CD14-positive monocyte (primary cell): ENCODE measurements at regions not wholly inside any gene's neighbourhood (a gene's known extent, or its start where the extent isn't known, plus 50 kb on each side); places are given as distances from the start of the nearest gene placed in this dataset.

Experiments
- DNase-seq, 3 donors: peaks; one replicate each; pipeline ENCODE4 v3.0.0-alpha.2; 2011 to 2022
- H2AFZ ChIP-seq: 2 replicates; pipeline ENCODE4 v1.6.0; 2012; ENCODE audit warnings: mild to moderate bottlenecking, low read depth, low read length, inconsistent platforms; ENCODE audit not compliant: insufficient read depth, poor library complexity, severe bottlenecking
- H3K27ac ChIP-seq, 2 donors: 1 replicate in 1 of 2; 2 replicates in 1 of 2; pipeline ENCODE4 v1.5.1; 2012 to 2013; ENCODE audit warnings: low read length in 2 of 2, control low read depth in 1 of 2, inconsistent platforms in 1 of 2, low read depth in 1 of 2, mild to moderate bottlenecking in 1 of 2
- H3K27me3 ChIP-seq, 2 donors: one replicate each; pipeline versions ENCODE4 v1.6.0 to v1.6.1; 2011 to 2013; ENCODE audit warnings: low read length in 2 of 2; ENCODE audit not compliant: control insufficient read depth in 2 of 2, insufficient read depth in 2 of 2
- H3K36me3 ChIP-seq, 2 donors: replicated peaks in 1 of 2; 1 replicate in 1 of 2; 2 replicates in 1 of 2; pipeline versions ENCODE4 v1.5.1 to v1.6.1; 2012 to 2013; ENCODE audit warnings: low read length in 2 of 2, control low read depth in 1 of 2, inconsistent platforms in 1 of 2, mild to moderate bottlenecking in 1 of 2; ENCODE audit not compliant: insufficient read depth in 2 of 2, control insufficient read depth in 1 of 2
- H3K4me1 ChIP-seq, 2 donors: 1 replicate in 1 of 2; 2 replicates in 1 of 2; pipeline versions ENCODE4 v1.5.1 to v1.6.1; 2012 to 2013; ENCODE audit warnings: low read length in 2 of 2, control low read depth in 1 of 2, inconsistent platforms in 1 of 2, mild to moderate bottlenecking in 1 of 2, moderate library complexity in 1 of 2; ENCODE audit not compliant: insufficient read depth in 2 of 2, control insufficient read depth in 1 of 2
- H3K4me2 ChIP-seq: replicated peaks from 2 replicates; pipeline ENCODE3; 2012; ENCODE audit warnings: low read length, moderate library complexity, mild to moderate bottlenecking; ENCODE audit not compliant: poor library complexity, severe bottlenecking; ENCODE audit errors: extremely low read depth
- H3K4me3 ChIP-seq, 3 experiments: fragments of 200-600 bp in 1 of 3; sonication (generic) in 1 of 3; replicated peaks in 1 of 3; 1 replicate in 2 of 3; 2 replicates in 1 of 3; pipeline ENCODE4 v1.5.1; 2011 to 2013; ENCODE audit warnings: low read length in 3 of 3, mild to moderate bottlenecking in 3 of 3, control low read depth in 2 of 3, low read depth in 2 of 3, inconsistent platforms in 1 of 3, moderate library complexity in 1 of 3
- H3K79me2 ChIP-seq: 2 replicates; pipeline ENCODE4 v1.6.0; 2012; ENCODE audit warnings: mild to moderate bottlenecking, control low read depth, inconsistent platforms, low read length, moderate library complexity; ENCODE audit not compliant: insufficient read depth
- H3K9ac ChIP-seq: 2 replicates; pipeline ENCODE4 v1.6.0; 2017; ENCODE audit warnings: low read length, mild to moderate bottlenecking; ENCODE audit not compliant: insufficient read depth, poor library complexity, severe bottlenecking
- H3K9me3 ChIP-seq, 2 donors: replicated peaks in 1 of 2; 1 replicate in 1 of 2; 2 replicates in 1 of 2; pipeline versions ENCODE4 v1.5.1 to v1.6.1; 2012 to 2013; ENCODE audit warnings: low read length in 2 of 2, control low read depth in 1 of 2; ENCODE audit not compliant: control insufficient read depth in 1 of 2, insufficient read depth in 1 of 2
- H4K20me1 ChIP-seq: 2 replicates; pipeline ENCODE4 v1.6.0; 2012; ENCODE audit warnings: mild to moderate bottlenecking, low read length, control low read depth, moderate library complexity; ENCODE audit not compliant: insufficient read depth
- H3K27ac Mint-ChIP-seq, 7 donors: one replicate each; pipeline ENCODE4 v1.8.0; 2020; ENCODE audit warnings: mild to moderate bottlenecking in 7 of 7, mixed read lengths in 7 of 7, moderate library complexity in 6 of 7, inconsistent platforms in 2 of 7
- H3K27me3 Mint-ChIP-seq, 3 donors: one replicate each; pipeline ENCODE4 v1.8.0; 2021 to 2022; ENCODE audit warnings: low read depth in 3 of 3, mild to moderate bottlenecking in 3 of 3, mixed read lengths in 3 of 3, moderate library complexity in 3 of 3, inconsistent platforms in 1 of 3
- H3K36me3 Mint-ChIP-seq, 2 donors: one replicate each; pipeline ENCODE4 v1.8.0; 2020; ENCODE audit warnings: mixed read lengths in 2 of 2, inconsistent platforms in 1 of 2, mild to moderate bottlenecking in 1 of 2
- H3K4me1 Mint-ChIP-seq: one replicate; pipeline ENCODE4 v1.8.0; 2020; ENCODE audit warnings: mild to moderate bottlenecking, mixed read lengths
- H3K4me3 Mint-ChIP-seq, 2 donors: one replicate each; pipeline ENCODE4 v1.8.0; 2020; ENCODE audit warnings: mild to moderate bottlenecking in 2 of 2, mixed read lengths in 2 of 2, moderate library complexity in 1 of 2
- H3K9me3 Mint-ChIP-seq, 7 donors: one replicate each; pipeline ENCODE4 v1.8.0; 2020 to 2022; ENCODE audit warnings: mixed read lengths in 7 of 7, mild to moderate bottlenecking in 6 of 7, moderate library complexity in 6 of 7, inconsistent platforms in 2 of 7
- WGBS: methylation state at CpG from one replicate; pipeline ENCODE4 v1.1.5; 2013; ENCODE audit warnings: missing lambda C conversion rate; ENCODE audit not compliant: insufficient coverage; 5-methylcytosine and 5-hydroxymethylcytosine counted together
- intact Hi-C, 2 donors: fragments of 100-400 bp; cut with micrococcal nuclease; formaldehyde crosslinking; loops; one replicate each; pipeline versions ENCODE4 v1.15.0 to v1.15.1; 2023
- TF ChIP-seq, protein P1 (sequence below): fragments of 200-600 bp; IDR thresholded peaks from one replicate; pipeline ENCODE4 v1.8.0; 2022; ENCODE audit warnings: antibody characterized with exemption, mild to moderate bottlenecking

- Mint-ChIP-seq H3K4me3 (no peak overlapping the region), H3K27me3 (no peaks in the 10 kb centered on the region), H3K36me3 (no peaks in the 10 kb centered on the region), H3K9me3 (peaks cover 0 to 4% (median 3%) of the 10 kb centered on the region in 7 donors), H3K4me1 (no peaks in the 10 kb centered on the region), H3K27ac (no peak overlapping the region)
- no peaks in the 10 kb centered on the region for H3K79me2 ChIP-seq
- H3K27me3 ChIP-seq = no peaks in the 10 kb centered on the region
- no peaks in the 10 kb centered on the region for H3K4me1 ChIP-seq
- intact Hi-C loops = no loop called here
- no peaks in the 10 kb centered on the region for H3K9me3 ChIP-seq
- DNase-seq = no peak
- TF ChIP-seq, protein P1, sequence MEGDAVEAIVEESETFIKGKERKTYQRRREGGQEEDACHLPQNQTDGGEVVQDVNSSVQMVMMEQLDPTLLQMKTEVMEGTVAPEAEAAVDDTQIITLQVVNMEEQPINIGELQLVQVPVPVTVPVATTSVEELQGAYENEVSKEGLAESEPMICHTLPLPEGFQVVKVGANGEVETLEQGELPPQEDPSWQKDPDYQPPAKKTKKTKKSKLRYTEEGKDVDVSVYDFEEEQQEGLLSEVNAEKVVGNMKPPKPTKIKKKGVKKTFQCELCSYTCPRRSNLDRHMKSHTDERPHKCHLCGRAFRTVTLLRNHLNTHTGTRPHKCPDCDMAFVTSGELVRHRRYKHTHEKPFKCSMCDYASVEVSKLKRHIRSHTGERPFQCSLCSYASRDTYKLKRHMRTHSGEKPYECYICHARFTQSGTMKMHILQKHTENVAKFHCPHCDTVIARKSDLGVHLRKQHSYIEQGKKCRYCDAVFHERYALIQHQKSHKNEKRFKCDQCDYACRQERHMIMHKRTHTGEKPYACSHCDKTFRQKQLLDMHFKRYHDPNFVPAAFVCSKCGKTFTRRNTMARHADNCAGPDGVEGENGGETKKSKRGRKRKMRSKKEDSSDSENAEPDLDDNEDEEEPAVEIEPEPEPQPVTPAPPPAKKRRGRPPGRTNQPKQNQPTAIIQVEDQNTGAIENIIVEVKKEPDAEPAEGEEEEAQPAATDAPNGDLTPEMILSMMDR = no peak
- H3K27ac ChIP-seq = no peak overlapping the region
- H4K20me1 ChIP-seq = no peaks in the 10 kb centered on the region
- no peak overlapping the region for H3K9ac ChIP-seq
- 86% methylated on average over 1 of the region's 3 CpGs for WGBS
- no peak overlapping the region for H2AFZ ChIP-seq
- H3K4me2 ChIP-seq = no peak overlapping the region
- H3K36me3 ChIP-seq = no peaks in the 10 kb centered on the region
- no peak overlapping the region for H3K4me3 ChIP-seq
Observed at GRCh38 chr3:88678747-88679146, 428.7 kb upstream of the EPHA3 start.

- no peaks in the 10 kb centered on the region for H3K4me1 ChIP-seq
- no peaks in the 10 kb centered on the region for H3K36me3 Mint-ChIP-seq
- no peak overlapping the region for H3K27ac ChIP-seq
- H3K4me3 ChIP-seq = no peak overlapping the region
- 95% methylated on average over 3 of the region's 3 CpGs for WGBS
- H3K27me3 ChIP-seq = no peaks in the 10 kb centered on the region
- no peaks in the 10 kb centered on the region for H3K4me1 Mint-ChIP-seq
- DNase-seq = no peak
- no peak overlapping the region for H3K9ac ChIP-seq
- TF ChIP-seq, protein P1 = no peak
- H4K20me1 ChIP-seq = no peaks in the 10 kb centered on the region
- H3K27ac Mint-ChIP-seq = no peak overlapping the region
- H3K9me3 Mint-ChIP-seq = peaks cover 2 to 14% (median 9%) of the 10 kb centered on the region in 7 donors
- no peak overlapping the region for H3K4me2 ChIP-seq
- no peak overlapping the region for H2AFZ ChIP-seq
- H3K79me2 ChIP-seq = no peaks in the 10 kb centered on the region
- intact Hi-C loops = no loop called here
- no peak overlapping the region for H3K4me3 Mint-ChIP-seq
- no peaks in the 10 kb centered on the region for H3K27me3 Mint-ChIP-seq
- no peaks in the 10 kb centered on the region for H3K36me3 ChIP-seq
- peaks cover 12 to 13% of the 10 kb centered on the region in 2 donors for H3K9me3 ChIP-seq
Observed at GRCh38 chr3:88690287-88690686, 417.1 kb upstream of the EPHA3 start.
